ENCODE measurements at regions not wholly inside any gene's neighbourhood (a gene's known extent, or its start where the extent isn't known, plus 50 kb on each side); places are given as distances from the start of the nearest gene placed in this dataset.

DNA sequence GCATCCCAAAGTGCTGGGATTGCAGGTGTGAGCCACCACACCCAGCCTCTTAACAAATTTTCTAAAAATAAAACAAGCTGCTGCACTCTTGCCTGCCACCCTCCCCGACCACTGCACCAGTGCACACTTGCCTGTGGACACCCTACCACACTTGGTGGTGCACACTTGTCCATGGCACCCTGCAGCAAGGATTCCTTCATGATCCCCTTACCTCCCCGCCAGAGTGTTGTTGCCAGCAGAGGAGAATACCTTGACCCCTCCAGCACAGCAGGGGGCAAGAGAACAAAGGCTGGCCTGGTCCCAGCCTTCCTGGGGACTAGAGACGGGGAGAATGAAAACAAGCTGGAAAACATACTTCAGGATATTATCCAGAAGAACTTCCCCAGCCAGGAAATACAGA is 65.9 kb upstream of the KCND2 start:
- TF ChIP-seq, protein P1, sequence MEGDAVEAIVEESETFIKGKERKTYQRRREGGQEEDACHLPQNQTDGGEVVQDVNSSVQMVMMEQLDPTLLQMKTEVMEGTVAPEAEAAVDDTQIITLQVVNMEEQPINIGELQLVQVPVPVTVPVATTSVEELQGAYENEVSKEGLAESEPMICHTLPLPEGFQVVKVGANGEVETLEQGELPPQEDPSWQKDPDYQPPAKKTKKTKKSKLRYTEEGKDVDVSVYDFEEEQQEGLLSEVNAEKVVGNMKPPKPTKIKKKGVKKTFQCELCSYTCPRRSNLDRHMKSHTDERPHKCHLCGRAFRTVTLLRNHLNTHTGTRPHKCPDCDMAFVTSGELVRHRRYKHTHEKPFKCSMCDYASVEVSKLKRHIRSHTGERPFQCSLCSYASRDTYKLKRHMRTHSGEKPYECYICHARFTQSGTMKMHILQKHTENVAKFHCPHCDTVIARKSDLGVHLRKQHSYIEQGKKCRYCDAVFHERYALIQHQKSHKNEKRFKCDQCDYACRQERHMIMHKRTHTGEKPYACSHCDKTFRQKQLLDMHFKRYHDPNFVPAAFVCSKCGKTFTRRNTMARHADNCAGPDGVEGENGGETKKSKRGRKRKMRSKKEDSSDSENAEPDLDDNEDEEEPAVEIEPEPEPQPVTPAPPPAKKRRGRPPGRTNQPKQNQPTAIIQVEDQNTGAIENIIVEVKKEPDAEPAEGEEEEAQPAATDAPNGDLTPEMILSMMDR (IDR thresholded peaks at IDR 0.05; ENCODE audit: insufficient read depth, low read length): no peak
- TF ChIP-seq POLR2AphosphoS5 (IDR thresholded peaks at IDR 0.05; ENCODE audit: low read depth): no peak
- no peak for TF ChIP-seq REST (IDR thresholded peaks at IDR 0.05; ENCODE audit: insufficient replicate concordance, low read depth)
- no peak for TF ChIP-seq SPI1 (IDR thresholded peaks at IDR 0.05; ENCODE audit: borderline replicate concordance, low read depth)
- TF ChIP-seq GABPA (IDR thresholded peaks at IDR 0.05; ENCODE audit: low read depth): no peak
